Activated naive CD4-positive, alpha-beta T cell treated with anti-CD3 and anti-CD28 coated beads, Interleukin-2, amount 50 U/mL, for 72 hours (primary cell): ENCODE measurements at regions not wholly inside any gene's neighbourhood (a gene's known extent, or its start where the extent isn't known, plus 50 kb on each side); places are given as distances from the start of the nearest gene placed in this dataset.

ENCODE experiments used
- ATAC-seq, 2 donors: fragments of 150-1000 bp; cut with Tn5 transposase; 2 replicates each; pipeline ENCODE4 v1.10.0; 2021; ENCODE audit warnings: mild to moderate bottlenecking in 2 of 2, moderate library complexity in 2 of 2
- DNase-seq, 2 donors: peaks; one replicate each; pipeline ENCODE4 v3.0.0; 2021 to 2022; ENCODE audit warnings: low spot score in 2 of 2
- H3K27ac Mint-ChIP-seq, 2 donors: one replicate each; pipeline ENCODE4 v1.8.0; 2022; ENCODE audit warnings: mild to moderate bottlenecking in 2 of 2, mixed read lengths in 2 of 2
- H3K36me3 Mint-ChIP-seq, 2 donors: one replicate each; pipeline ENCODE4 v1.8.0; 2022; ENCODE audit warnings: mixed read lengths in 2 of 2
- H3K9me3 Mint-ChIP-seq, 2 donors: one replicate each; pipeline ENCODE4 v1.8.0; 2022; ENCODE audit warnings: mixed read lengths in 2 of 2

- H3K9me3 Mint-ChIP-seq: peaks cover 17 to 18% of the 10 kb centered on the region in 2 donors
- ATAC-seq (no peak), DNase-seq (no peak)
- no peak overlapping the region for H3K27ac Mint-ChIP-seq
- H3K36me3 Mint-ChIP-seq: peaks cover 9 to 10% of the 10 kb centered on the region in 2 donors
These were observed 1087.8 kb upstream of the TMEM132C start for GRCh38 chr12:127179176-127179575.

DNA sequence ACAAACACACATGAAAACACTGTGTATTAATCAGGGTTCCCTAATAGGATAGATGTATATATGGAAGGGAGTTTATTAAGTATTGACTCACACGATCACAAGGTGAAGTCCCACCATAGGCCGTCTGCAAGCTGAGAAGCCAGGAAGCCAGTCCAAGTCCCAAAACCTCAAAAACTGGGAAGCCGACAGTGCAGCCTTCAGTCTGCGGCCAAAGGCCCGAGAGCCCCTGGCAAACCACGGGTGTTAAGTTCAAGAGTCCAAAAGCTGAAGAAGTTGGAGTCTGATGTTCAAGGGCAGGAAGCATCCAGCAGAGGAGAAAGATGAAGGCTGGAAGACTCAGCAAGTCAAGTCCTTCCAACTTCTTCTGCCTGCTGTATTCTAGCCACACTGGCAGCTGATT lies 1085.0 kb upstream of the TMEM132C start:
- DNase-seq (no peak), ATAC-seq (no peak)
- H3K9me3 Mint-ChIP-seq: peaks cover 12% of the 10 kb centered on the region in 2 donors
- H3K27ac Mint-ChIP-seq: no peak overlapping the region
- peaks cover 7 to 8% of the 10 kb centered on the region in 2 donors for H3K36me3 Mint-ChIP-seq

DNA sequence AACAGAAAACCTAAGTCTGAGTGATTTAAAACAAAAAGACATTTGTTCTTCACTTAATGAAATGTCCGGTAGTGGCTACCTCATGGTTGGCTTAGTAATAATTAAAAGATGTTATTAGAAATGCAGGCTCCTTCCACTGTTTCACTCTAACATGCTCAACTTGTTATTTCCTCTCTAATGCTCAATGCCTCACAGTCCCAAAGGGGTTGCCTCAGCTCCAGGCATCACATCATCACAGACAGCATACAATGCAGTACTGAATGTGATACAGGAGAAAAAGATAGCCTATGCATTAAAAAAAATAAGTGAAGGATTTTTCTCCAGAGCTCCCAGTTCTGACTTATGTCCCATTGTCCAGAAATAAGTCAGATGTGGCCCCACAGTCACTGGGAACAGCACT lies 1077.0 kb upstream of the TMEM132C start:
- H3K36me3 Mint-ChIP-seq: no peaks in the 10 kb centered on the region
- H3K9me3 Mint-ChIP-seq: no peaks in the 10 kb centered on the region
- no peak for ATAC-seq
- no peak overlapping the region for H3K27ac Mint-ChIP-seq
- no peak for DNase-seq

GRCh38 chr12:127191129-127191528 lies 1075.8 kb upstream of the TMEM132C start:
- H3K27ac Mint-ChIP-seq: no peak overlapping the region
- H3K9me3 Mint-ChIP-seq: no peaks in the 10 kb centered on the region
- ATAC-seq (no peak), DNase-seq (no peak)
- no peaks in the 10 kb centered on the region for H3K36me3 Mint-ChIP-seq

GRCh38 chr12:127192391-127192790 lies 1074.6 kb upstream of the TMEM132C start:
- Mint-ChIP-seq H3K27ac (no peak overlapping the region), H3K36me3 (no peaks in the 10 kb centered on the region), H3K9me3 (no peaks in the 10 kb centered on the region)
- DNase-seq: no peak
- no peak for ATAC-seq

DNA sequence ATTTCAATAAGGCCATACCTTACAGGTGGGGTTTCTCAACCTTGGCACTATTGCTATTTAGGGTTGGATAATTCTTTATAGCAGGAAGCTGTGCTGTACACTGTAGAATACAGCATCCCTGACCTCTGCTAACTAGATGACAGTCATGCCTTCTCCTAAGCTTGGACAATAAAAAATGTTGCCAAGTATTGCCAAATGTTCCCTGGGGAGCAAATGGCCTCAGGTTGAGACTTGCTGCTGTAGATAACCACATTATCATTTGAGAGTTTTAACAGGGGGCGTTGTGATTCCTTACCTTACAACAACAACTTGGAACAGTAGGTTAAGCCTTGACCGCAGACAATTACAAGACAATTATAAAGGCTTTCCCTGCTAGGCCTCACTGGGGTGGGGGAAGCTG lies 1073.6 kb upstream of the TMEM132C start:
- ATAC-seq (no peak), DNase-seq (no peak)
- Mint-ChIP-seq H3K9me3 (no peaks in the 10 kb centered on the region), H3K27ac (no peak overlapping the region), H3K36me3 (no peaks in the 10 kb centered on the region)

DNA sequence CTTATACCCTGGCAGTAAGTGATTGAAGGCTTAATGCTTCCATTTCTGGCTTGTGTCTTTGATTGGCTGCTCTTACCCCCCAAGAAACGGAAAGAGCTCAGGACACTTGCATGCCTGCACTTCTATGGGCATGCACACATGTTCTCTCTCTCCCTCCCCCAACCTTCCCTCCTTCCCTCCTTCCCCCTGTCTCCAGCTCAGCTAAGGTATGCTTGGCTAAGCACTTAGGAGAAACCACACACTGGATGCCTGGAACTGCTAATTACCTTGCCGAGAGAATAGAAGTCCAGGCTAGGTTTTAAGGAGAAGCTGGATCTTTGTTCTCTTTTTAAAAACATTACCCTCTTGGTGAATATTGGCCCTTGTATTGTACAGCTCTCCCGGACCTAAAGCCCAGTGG lies 1072.8 kb upstream of the TMEM132C start:
- no peaks in the 10 kb centered on the region for H3K36me3 Mint-ChIP-seq
- DNase-seq: no peak
- no peak overlapping the region for H3K27ac Mint-ChIP-seq
- peaks cover 0 to 3% of the 10 kb centered on the region in 2 donors for H3K9me3 Mint-ChIP-seq
- ATAC-seq: no peak

- DNase-seq: no peak
- H3K36me3 Mint-ChIP-seq: no peaks in the 10 kb centered on the region
- no peak overlapping the region for H3K27ac Mint-ChIP-seq
- H3K9me3 Mint-ChIP-seq: no peaks in the 10 kb centered on the region
- no peak for ATAC-seq
These were observed 1061.0 kb upstream of the TMEM132C start for GRCh38 chr12:127205781-127206555.

DNA sequence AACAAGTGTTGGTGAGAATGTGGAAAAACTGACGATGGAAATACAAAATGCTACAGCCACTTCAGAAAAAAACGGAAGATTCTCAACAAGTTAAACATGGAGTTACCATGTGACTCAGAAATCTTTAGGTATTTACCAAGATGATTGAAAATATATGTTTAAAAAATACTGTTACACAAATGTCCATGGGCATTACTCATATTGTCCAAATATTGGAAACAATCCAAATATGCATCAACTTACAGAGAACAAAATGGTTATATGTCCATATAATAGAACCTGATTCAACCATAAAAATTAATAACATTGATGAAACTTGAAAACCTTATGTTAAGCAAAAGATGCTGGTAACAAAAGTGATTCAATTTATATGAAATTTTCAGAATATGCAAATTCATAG lies 1057.7 kb upstream of the TMEM132C start:
- Mint-ChIP-seq H3K27ac (no peak overlapping the region), H3K9me3 (peaks cover 0 to 7% of the 10 kb centered on the region in 2 donors)
- ATAC-seq: no peak

DNA sequence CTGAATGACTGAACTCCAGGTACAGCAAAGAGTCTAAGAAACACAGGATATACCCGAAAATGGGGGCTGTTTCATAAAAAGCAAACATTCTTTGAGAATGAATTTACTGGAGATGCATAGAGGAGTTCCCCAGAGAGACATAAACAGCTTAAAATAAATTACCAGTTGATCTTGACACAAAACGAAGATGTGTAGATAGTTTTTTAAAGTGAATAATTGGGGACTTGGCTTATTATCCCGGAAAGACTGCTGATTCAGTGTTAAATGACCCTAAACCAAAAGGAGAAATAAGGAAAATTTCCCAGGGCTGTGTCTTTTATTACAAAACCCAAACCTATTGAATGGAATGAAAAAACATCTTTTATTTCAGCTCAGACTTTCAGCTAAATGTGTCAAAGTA lies 1052.8 kb upstream of the TMEM132C start:
- peaks cover 0 to 7% of the 10 kb centered on the region in 2 donors for H3K9me3 Mint-ChIP-seq
- ATAC-seq (no peak), DNase-seq (no peak)
- peaks cover 0 to 4% of the 10 kb centered on the region in 2 donors for H3K36me3 Mint-ChIP-seq
- H3K27ac Mint-ChIP-seq: no peak overlapping the region

More for the DNA sequence above, 1057.7 kb upstream of the TMEM132C start:
- peaks cover 0 to 4% of the 10 kb centered on the region in 2 donors for H3K36me3 Mint-ChIP-seq
- no peak for DNase-seq

DNA sequence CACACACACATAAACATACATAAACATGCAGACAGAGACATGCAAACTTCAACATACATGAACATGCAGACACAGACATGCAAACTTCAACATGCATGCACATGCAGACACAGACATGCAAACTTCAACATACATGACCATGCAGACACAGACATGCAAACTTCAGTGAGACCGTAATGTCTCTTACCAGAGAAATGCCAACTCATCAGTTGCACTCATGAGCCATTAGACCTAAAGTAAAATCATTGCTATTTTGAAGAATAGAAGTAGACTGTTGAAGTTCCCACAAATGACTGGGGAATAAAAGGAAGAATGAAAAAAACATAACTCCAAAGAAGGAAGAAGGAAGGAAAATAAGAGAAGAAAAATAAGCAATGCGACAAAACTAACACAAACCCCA lies 1044.0 kb upstream of the TMEM132C start:
- H3K9me3 Mint-ChIP-seq: no peaks in the 10 kb centered on the region
- ATAC-seq (no peak), DNase-seq (no peak)

GRCh38 chr12:127223731-127224130 lies 1043.2 kb upstream of the TMEM132C start:
- DNase-seq: no peak
- no peak overlapping the region for H3K27ac Mint-ChIP-seq
- H3K9me3 Mint-ChIP-seq: no peaks in the 10 kb centered on the region
- H3K36me3 Mint-ChIP-seq: no peaks in the 10 kb centered on the region
- ATAC-seq: no peak

More for the DNA sequence above, 1044.0 kb upstream of the TMEM132C start:
- H3K27ac Mint-ChIP-seq: no peak overlapping the region
- no peaks in the 10 kb centered on the region for H3K36me3 Mint-ChIP-seq

GRCh38 chr12:127230843-127231260 lies 1036.1 kb upstream of the TMEM132C start:
- Mint-ChIP-seq H3K27ac (no peak overlapping the region), H3K36me3 (no peaks in the 10 kb centered on the region), H3K9me3 (no peaks in the 10 kb centered on the region)
- peak; percentile 33 to 66 for ATAC-seq
- no peak for DNase-seq

GRCh38 chr12:127231371-127231770 lies 1035.6 kb upstream of the TMEM132C start:
- no peaks in the 10 kb centered on the region for H3K9me3 Mint-ChIP-seq
- ATAC-seq (no peak), DNase-seq (no peak)
- no peak overlapping the region for H3K27ac Mint-ChIP-seq
- H3K36me3 Mint-ChIP-seq: no peaks in the 10 kb centered on the region

DNA sequence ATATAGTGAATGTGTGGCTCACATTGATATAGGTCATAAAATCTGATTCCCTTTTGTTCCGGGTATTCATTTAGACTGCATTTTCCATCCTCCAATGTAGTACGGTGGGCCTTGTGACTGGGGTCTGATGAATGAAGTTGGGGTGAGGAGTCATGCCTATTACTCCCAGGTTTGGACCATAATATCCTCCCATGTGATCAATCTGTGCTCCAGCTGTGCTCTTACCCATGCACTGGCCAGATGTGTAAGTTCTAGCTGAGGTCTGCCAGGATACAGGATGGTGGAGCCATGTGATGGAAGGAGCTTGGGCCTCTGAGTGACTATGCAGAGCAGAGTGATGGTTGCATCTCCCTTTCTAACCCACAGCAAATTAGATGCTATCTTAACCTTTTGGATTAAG lies 1034.0 kb upstream of the TMEM132C start:
- H3K9me3 Mint-ChIP-seq: no peaks in the 10 kb centered on the region
- ATAC-seq (no peak), DNase-seq (no peak)
- H3K36me3 Mint-ChIP-seq: no peaks in the 10 kb centered on the region
- H3K27ac Mint-ChIP-seq: no peak overlapping the region

GRCh38 chr12:127235761-127236160 lies 1031.2 kb upstream of the TMEM132C start:
- no peaks in the 10 kb centered on the region for H3K36me3 Mint-ChIP-seq
- H3K9me3 Mint-ChIP-seq: no peaks in the 10 kb centered on the region
- ATAC-seq (no peak), DNase-seq (no peak)
- H3K27ac Mint-ChIP-seq: no peak overlapping the region

DNA sequence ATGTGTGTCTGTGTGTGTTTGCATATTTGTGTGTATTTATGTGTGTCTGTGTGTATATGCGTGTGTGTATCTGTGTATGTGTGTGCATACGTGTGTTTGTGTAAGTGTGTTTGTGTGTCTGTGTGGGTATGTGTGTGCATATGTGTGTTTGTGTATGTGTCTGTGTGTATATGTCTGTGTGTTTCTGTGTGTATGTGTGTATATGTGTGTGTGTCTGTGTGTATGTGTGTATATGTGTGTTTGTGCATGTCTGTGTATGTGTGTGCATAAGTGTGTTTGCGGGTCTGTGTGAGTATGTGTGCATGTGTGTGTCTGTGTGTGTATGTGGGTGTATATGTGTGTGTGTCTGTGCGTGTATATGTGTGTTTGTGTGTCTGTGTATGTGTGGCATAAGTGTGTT lies 1030.5 kb upstream of the TMEM132C start:
- ATAC-seq (no peak), DNase-seq (no peak)
- Mint-ChIP-seq H3K36me3 (no peaks in the 10 kb centered on the region), H3K27ac (no peak overlapping the region), H3K9me3 (no peaks in the 10 kb centered on the region)

GRCh38 chr12:127237151-127237550 lies 1029.8 kb upstream of the TMEM132C start:
- no peak for DNase-seq
- no peak for ATAC-seq
- no peaks in the 10 kb centered on the region for H3K9me3 Mint-ChIP-seq
- no peak overlapping the region for H3K27ac Mint-ChIP-seq
- no peaks in the 10 kb centered on the region for H3K36me3 Mint-ChIP-seq
